8988T (cell line): ENCODE measurements at regions not wholly inside any gene's neighbourhood (a gene's known extent, or its start where the extent isn't known, plus 50 kb on each side); places are given as distances from the start of the nearest gene placed in this dataset.

Experiments used
- DNase-seq: peaks from one replicate; pipeline ENCODE4 v3.0.0; 2011

- DNase-seq, result no peak
Measured at GRCh38 chr14:32027255-32027939, 49.7 kb upstream of the ARHGAP5 start.
